H1 (cell line): ENCODE measurements at regions not wholly inside any gene's neighbourhood (a gene's known extent, or its start where the extent isn't known, plus 50 kb on each side); places are given as distances from the start of the nearest gene placed in this dataset.

Source experiments
- CTCF ChIA-PET: fragments of 300-600 bp; sonication (Branson Sonifier 250); formaldehyde crosslinking; loops from one replicate; lab custom pipeline; 2021; ENCODE audit not compliant: partially characterized antibody; lab: Charles Lee
- POLR2A ChIA-PET: fragments of 300-600 bp; sonication (Branson Sonifier 250); formaldehyde crosslinking; loops from one replicate; lab custom pipeline; 2021; ENCODE audit warnings: inconsistent platforms; ENCODE audit not compliant: partially characterized antibody; lab: Charles Lee
- DNase-seq, 2 experiments: peaks; one replicate each; pipeline versions ENCODE4 v3.0.0 to v3.0.0-alpha.2; 2010 to 2022; ENCODE audit warnings: low spot score in 2 of 2, low read depth in 1 of 2, mixed read lengths in 1 of 2
- FAIRE-seq: peaks from 2 replicates; lab custom pipeline; 2011; peaks lifted over from hg19 to GRCh38; lab: Jason Lieb, UNC
- H2AFZ ChIP-seq: 2 replicates; pipeline ENCODE4 v1.8.1; 2012; ENCODE audit warnings: low read length, inconsistent platforms
- H2AK5ac ChIP-seq: 2 replicates; pipeline ENCODE4 v1.6.1; 2013; ENCODE audit warnings: low read depth, low read length
- H2BK120ac ChIP-seq: replicated peaks from 2 replicates; pipeline ENCODE3; 2013; ENCODE audit warnings: low read depth, low read length, inconsistent platforms
- H2BK12ac ChIP-seq: 2 replicates; pipeline ENCODE4 v1.6.1; 2013; ENCODE audit warnings: low read depth, low read length
- H2BK15ac ChIP-seq: 2 replicates; pipeline ENCODE4 v1.6.1; 2013; ENCODE audit warnings: low read length
- H2BK20ac ChIP-seq: 2 replicates; pipeline ENCODE4 v1.6.1; 2013; ENCODE audit warnings: low read length
- H2BK5ac ChIP-seq: 2 replicates; pipeline ENCODE4 v1.6.1; 2013; ENCODE audit warnings: low read depth, low read length
- H3K14ac ChIP-seq: 2 replicates; pipeline ENCODE4 v1.6.1; 2013; ENCODE audit warnings: inconsistent platforms; ENCODE audit not compliant: insufficient read length
- H3K18ac ChIP-seq: 2 replicates; pipeline ENCODE4 v1.6.1; 2013; ENCODE audit warnings: low read length; ENCODE audit errors: extremely low read depth
- H3K23ac ChIP-seq: 2 replicates; pipeline ENCODE4 v1.6.1; 2013; ENCODE audit warnings: inconsistent platforms; ENCODE audit not compliant: insufficient read length
- H3K23me2 ChIP-seq: 2 replicates; pipeline ENCODE4 v1.6.1; 2013; ENCODE audit warnings: low read depth, low read length
- H3K27ac ChIP-seq: 2 replicates; pipeline ENCODE4 v1.6.1; 2011; ENCODE audit warnings: low read depth, low read length, inconsistent platforms
- H3K27me3 ChIP-seq, 4 experiments: replicated peaks in 1 of 4; 1 replicate in 1 of 4; 2 replicates in 3 of 4; pipeline versions ENCODE4 v1.6.1 to v1.8.1; 2011 to 2013; ENCODE audit warnings: low read length in 3 of 4, mild to moderate bottlenecking in 3 of 4, inconsistent platforms in 2 of 4, mixed read lengths in 2 of 4, moderate library complexity in 1 of 4; ENCODE audit not compliant: control insufficient read depth in 3 of 4, insufficient read depth in 3 of 4; ENCODE audit errors: extremely low read depth in 1 of 4
- H3K36me3 ChIP-seq, 4 experiments: 2 replicates each; pipeline versions ENCODE4 v1.6.1 to v1.8.1; 2011 to 2013; ENCODE audit warnings: mild to moderate bottlenecking in 4 of 4, low read length in 3 of 4, moderate library complexity in 2 of 4, control low read depth in 1 of 4, inconsistent platforms in 1 of 4; ENCODE audit not compliant: insufficient read depth in 4 of 4, control insufficient read depth in 2 of 4
- H3K4ac ChIP-seq: replicated peaks from 2 replicates; pipeline ENCODE3; 2013; ENCODE audit warnings: low read length, low read depth, mixed read lengths, inconsistent platforms; ENCODE audit not compliant: insufficient read length
- H3K4me1 ChIP-seq, 4 experiments: replicated peaks in 1 of 4; 1 replicate in 1 of 4; 2 replicates in 3 of 4; pipeline versions ENCODE4 v1.6.1 to v1.8.1; 2011 to 2013; ENCODE audit warnings: low read length in 3 of 4, inconsistent platforms in 2 of 4, mixed read lengths in 1 of 4; ENCODE audit not compliant: insufficient read depth in 4 of 4, control insufficient read depth in 3 of 4
- H3K4me2 ChIP-seq, 2 experiments: 2 replicates each; pipeline versions ENCODE4 v1.6.1 to v1.8.1; 2011 to 2013; ENCODE audit warnings: low read depth in 2 of 2, low read length in 2 of 2, control low read depth in 1 of 2, inconsistent platforms in 1 of 2, mild to moderate bottlenecking in 1 of 2; ENCODE audit not compliant: insufficient read depth in 1 of 2
- H3K4me3 ChIP-seq, 4 experiments: fragments of 200-600, 300-600 bp in 1 of 4; sonication (generic), shearing (Covaris generic), sonication (Bioruptor Twin) in 1 of 4; 2 replicates each; pipeline versions ENCODE4 v1.5.1 to v1.8.1; 2011 to 2016; ENCODE audit warnings: low read length in 4 of 4, low read depth in 3 of 4, control low read depth in 2 of 4, inconsistent platforms in 2 of 4, mild to moderate bottlenecking in 2 of 4, mixed read lengths in 1 of 4, moderate library complexity in 1 of 4; ENCODE audit not compliant: insufficient read depth in 2 of 4; ENCODE audit errors: extremely low read depth in 1 of 4
- H3K56ac ChIP-seq: replicated peaks from 2 replicates; pipeline ENCODE3; 2013; ENCODE audit warnings: low read depth, mild to moderate bottlenecking, mixed read lengths, low read length, inconsistent platforms; ENCODE audit not compliant: insufficient read length
- H3K79me1 ChIP-seq: 2 replicates; pipeline ENCODE4 v1.6.1; 2013; ENCODE audit warnings: low read depth, low read length, control low read depth
- H3K79me2 ChIP-seq, 2 experiments: 2 replicates each; pipeline versions ENCODE4 v1.6.1 to v1.8.1; 2012 to 2013; ENCODE audit warnings: low read length in 2 of 2, mild to moderate bottlenecking in 2 of 2, inconsistent platforms in 1 of 2; ENCODE audit not compliant: insufficient read depth in 2 of 2, control insufficient read depth in 1 of 2
- H3K9ac ChIP-seq, 4 experiments: replicated peaks in 1 of 4; 1 replicate in 1 of 4; 2 replicates in 3 of 4; pipeline versions ENCODE4 v1.6.1 to v1.8.1; 2011 to 2013; ENCODE audit warnings: low read depth in 3 of 4, low read length in 3 of 4, control low read depth in 2 of 4, mild to moderate bottlenecking in 2 of 4, moderate library complexity in 2 of 4, inconsistent platforms in 1 of 4; ENCODE audit errors: extremely low read depth in 1 of 4
- H3K9me3 ChIP-seq, 2 experiments: 2 replicates each; pipeline versions ENCODE4 v1.6.1 to v1.8.1; 2012 to 2013; ENCODE audit warnings: mild to moderate bottlenecking in 2 of 2, moderate library complexity in 2 of 2, control low read depth in 1 of 2, inconsistent platforms in 1 of 2, low read depth in 1 of 2, low read length in 1 of 2, mixed read lengths in 1 of 2; ENCODE audit not compliant: insufficient read depth in 2 of 2
- H4K20me1 ChIP-seq, 2 experiments: replicated peaks in 1 of 2; 2 replicates each; pipeline versions ENCODE3 to v1.8.1; 2011 to 2013; ENCODE audit warnings: inconsistent platforms in 2 of 2, low read length in 2 of 2, mild to moderate bottlenecking in 1 of 2; ENCODE audit not compliant: insufficient read depth in 2 of 2, control insufficient read depth in 1 of 2
- H4K5ac ChIP-seq: 2 replicates; pipeline ENCODE4 v1.6.1; 2013; ENCODE audit warnings: low read length, low read depth, mixed read lengths, inconsistent platforms; ENCODE audit not compliant: insufficient read length
- H4K8ac ChIP-seq: 2 replicates; pipeline ENCODE4 v1.8.0; 2013; ENCODE audit warnings: mild to moderate bottlenecking, moderate library complexity, low read length, inconsistent platforms; ENCODE audit not compliant: insufficient read depth; ENCODE audit errors: extremely low read depth
- H4K91ac ChIP-seq: replicated peaks from 2 replicates; pipeline ENCODE3; 2013; ENCODE audit warnings: low read length, mixed read lengths, inconsistent platforms; ENCODE audit not compliant: insufficient read length
- EGR1 ChIP-seq: IDR thresholded peaks from 2 replicates; pipeline ENCODE4 v1.6.1; 2011; ENCODE audit warnings: low read depth, low read length, borderline replicate concordance
- JUND ChIP-seq: IDR thresholded peaks from 2 replicates; pipeline ENCODE4 v1.6.1; 2011; ENCODE audit warnings: mild to moderate bottlenecking, improper control_type of control experiment, low read length
- SAP30 ChIP-seq: fragments of 300-600 bp; sonication (generic); IDR thresholded peaks from 2 replicates; pipeline ENCODE4 v1.7.1; 2012; ENCODE audit warnings: low read length, moderate library complexity, mild to moderate bottlenecking, inconsistent platforms; ENCODE audit not compliant: insufficient read depth, insufficient replicate concordance
- WGBS, 2 experiments: shearing (Covaris generic) in 1 of 2; methylation state at CpG; one replicate each; pipeline versions ENCODE4 v1.1.6 to v1.1.7; 2013 to 2015; ENCODE audit warnings: low lambda C conversion rate in 2 of 2, mixed read lengths in 2 of 2, inconsistent platforms in 1 of 2, low coverage in 1 of 2, missing lambda C conversion rate in 1 of 2; ENCODE audit not compliant: insufficient replicate concordance in 2 of 2, insufficient coverage in 1 of 2, insufficient read length in 1 of 2; ENCODE audit errors: extremely low coverage in 1 of 2, missing lambda C conversion rate in 1 of 2; 5-methylcytosine and 5-hydroxymethylcytosine counted together

GRCh38 chr13:47067306-47067705 is 170.5 kb upstream of the HTR2A start:
- H3K9ac ChIP-seq: no peak overlapping the region
- no peak overlapping the region for H3K4me3 ChIP-seq
- H3K14ac ChIP-seq: no peak overlapping the region
- WGBS, 2 experiments: 94% methylated on average over 3 of the region's 3 CpGs; no CpG with 5 or more reads in 1 of the 2 experiments
- H4K5ac ChIP-seq: no peak overlapping the region
- no peak overlapping the region for H2AFZ ChIP-seq
- no peaks in the 10 kb centered on the region; a peak in 1 of 7 replicates for H3K27me3 ChIP-seq
- H3K27ac ChIP-seq: no peak overlapping the region
- H3K4me1 ChIP-seq: no peaks in the 10 kb centered on the region
- no peak overlapping the region for H2BK20ac ChIP-seq
- no peak overlapping the region for H2BK120ac ChIP-seq
- H2BK15ac ChIP-seq: no peak overlapping the region
- DNase-seq: no peak
- no peak overlapping the region for H4K91ac ChIP-seq
- H3K56ac ChIP-seq: no peak overlapping the region
- H3K36me3 ChIP-seq: no peaks in the 10 kb centered on the region
- no peak overlapping the region for H2AK5ac ChIP-seq
- no peaks in the 10 kb centered on the region for H3K79me1 ChIP-seq
- H2BK5ac ChIP-seq: no peak overlapping the region
- ChIA-PET POLR2A (no interaction called here), CTCF (interaction anchor here (1.1 kb wide), 1 partner anchor 13 kb away, joined by 4 read pairs; no protein-coding TSS in a partner anchor)
- H2BK12ac ChIP-seq: no peak overlapping the region
- no peak overlapping the region for H4K8ac ChIP-seq
- no peak for TF ChIP-seq EGR1
- TF ChIP-seq SAP30: no peak
- no peak for TF ChIP-seq JUND
- no peaks in the 10 kb centered on the region for H3K79me2 ChIP-seq
- H3K4me2 ChIP-seq: no peak overlapping the region
- no peaks in the 10 kb centered on the region for H3K23me2 ChIP-seq
- H3K23ac ChIP-seq: no peak overlapping the region
- H4K20me1 ChIP-seq: no peaks in the 10 kb centered on the region
- FAIRE-seq: no peak
- no peaks in the 10 kb centered on the region for H3K9me3 ChIP-seq
- no peak overlapping the region for H3K4ac ChIP-seq
- no peak overlapping the region for H3K18ac ChIP-seq
